Activated CD4-positive, alpha-beta T cell treated with anti-CD3 and anti-CD28 coated beads, Interleukin-2, amount 50 U/mL, for 48 hours (primary cell): ENCODE measurements at regions not wholly inside any gene's neighbourhood (a gene's known extent, or its start where the extent isn't known, plus 50 kb on each side); places are given as distances from the start of the nearest gene placed in this dataset.

Source experiments
- DNase-seq, 2 experiments: peaks; one replicate each; pipeline ENCODE4 v3.0.0-alpha.2; 2020

- DNase-seq: no peak
These were observed 54.5 kb upstream of the FAM78B start for GRCh38 chr1:166221316-166221715.

- no peak for DNase-seq
These were observed 67.1 kb upstream of the FAM78B start for GRCh38 chr1:166233750-166234366.

GRCh38 chr1:166235728-166236127 lies 68.9 kb upstream of the FAM78B start:
- DNase-seq: no peak

- DNase-seq: no peak
These were observed 70.9 kb upstream of the FAM78B start for GRCh38 chr1:166237675-166238074.

GRCh38 chr1:166253076-166253779 lies 86.4 kb upstream of the FAM78B start:
- no peak for DNase-seq

GRCh38 chr1:166258017-166258416 lies 91.2 kb upstream of the FAM78B start:
- no peak for DNase-seq

GRCh38 chr1:166261511-166261910 lies 94.7 kb upstream of the FAM78B start:
- DNase-seq: no peak

- DNase-seq: no peak
These were observed 103.8 kb upstream of the FAM78B start for GRCh38 chr1:166270476-166271150.

- no peak for DNase-seq
These were observed 104.3 kb upstream of the FAM78B start for GRCh38 chr1:166271151-166271538.

GRCh38 chr1:166272155-166272554 lies 105.4 kb upstream of the FAM78B start:
- no peak for DNase-seq

GRCh38 chr1:166272851-166273250 lies 106.0 kb upstream of the FAM78B start:
- no peak for DNase-seq

- DNase-seq: no peak
These were observed 106.8 kb upstream of the FAM78B start for GRCh38 chr1:166273618-166274017.

- no peak for DNase-seq
These were observed 115.8 kb upstream of the FAM78B start for GRCh38 chr1:166282391-166283137.

GRCh38 chr1:166283190-166283589 lies 116.4 kb upstream of the FAM78B start:
- no peak for DNase-seq

GRCh38 chr1:166283600-166283999 lies 116.8 kb upstream of the FAM78B start:
- no peak for DNase-seq

- DNase-seq: no peak
These were observed 122.7 kb upstream of the FAM78B start for GRCh38 chr1:166289309-166290050.

- no peak for DNase-seq
These were observed 128.9 kb upstream of the FAM78B start for GRCh38 chr1:166295656-166296055.

GRCh38 chr1:166297993-166298392 lies 131.2 kb upstream of the FAM78B start:
- no peak for DNase-seq

- no peak for DNase-seq
These were observed 134.0 kb upstream of the FAM78B start for GRCh38 chr1:166300767-166301166.

- DNase-seq: no peak
These were observed 136.4 kb upstream of the FAM78B start for GRCh38 chr1:166302989-166303758.

- DNase-seq: no peak
These were observed 137.3 kb upstream of the FAM78B start for GRCh38 chr1:166304131-166304530.

GRCh38 chr1:166305371-166305770 lies 138.6 kb upstream of the FAM78B start:
- DNase-seq: no peak
